ENCODE measurements at regions not wholly inside any gene's neighbourhood (a gene's known extent, or its start where the extent isn't known, plus 50 kb on each side); places are given as distances from the start of the nearest gene placed in this dataset.

DNA sequence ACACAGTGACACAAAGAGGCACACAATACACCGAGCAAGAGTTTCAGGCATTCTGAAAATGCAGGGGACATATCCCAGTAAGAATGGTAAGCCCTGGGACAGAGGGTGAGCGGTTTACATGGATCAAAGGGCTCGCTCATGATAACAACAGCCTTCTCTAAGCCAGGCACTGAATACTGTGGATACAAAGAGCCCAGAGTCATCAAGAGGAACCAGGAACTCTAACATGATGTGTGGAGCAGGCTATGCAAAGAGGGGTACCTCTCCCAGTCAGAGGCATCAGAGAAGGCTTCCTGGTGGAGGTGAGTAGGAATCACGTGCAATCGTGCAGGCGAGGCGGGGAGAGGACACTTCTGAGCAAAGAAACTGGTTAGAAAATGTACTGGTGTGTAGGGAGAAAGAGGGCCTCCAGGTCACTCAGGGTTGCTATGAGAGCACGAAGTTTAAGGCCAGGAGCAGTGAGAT is 76.9 kb upstream of the EEA1 start:
- Histone ChIP-seq H3K4me2 (ENCODE audit: low read length) (no peak overlapping the region), H3K27me3 (ENCODE audit: insufficient read depth, low read length) (no peaks in the 10 kb centered on the region), H3K9me3 (ENCODE audit: insufficient read depth, low read depth, low read length) (no peaks in the 10 kb centered on the region), H4K20me1 (ENCODE audit: insufficient read depth, low read length) (no peaks in the 10 kb centered on the region), H3K4me1 (ENCODE audit: insufficient read depth, low read length) (peaks cover 5% of the 10 kb centered on the region), H3K4me3 (ENCODE audit: insufficient read depth, low read depth, low read length) (no peak overlapping the region), H3K79me2 (ENCODE audit: insufficient read depth, low read length) (no peaks in the 10 kb centered on the region), H3K9ac (ENCODE audit: low read length) (no peak overlapping the region), H3K36me3 (ENCODE audit: insufficient read depth, low read length) (no peaks in the 10 kb centered on the region), H3K27ac (ENCODE audit: low read depth, low read length) (no peak overlapping the region), H2AFZ (ENCODE audit: low read depth, low read length) (no peak overlapping the region)
- Mint-ChIP-seq H3K36me3 (ENCODE audit: low read depth, unreplicated experiment) (no peaks in the 10 kb centered on the region), H3K9me3 (ENCODE audit: unreplicated experiment) (no peaks in the 10 kb centered on the region), H3K4me3 (ENCODE audit: unreplicated experiment) (no peak overlapping the region), H3K27me3 (ENCODE audit: low read depth, unreplicated experiment) (no peaks in the 10 kb centered on the region), H3K27ac (ENCODE audit: unreplicated experiment) (no peak overlapping the region), H3K4me1 (ENCODE audit: low read depth, unreplicated experiment) (peaks cover 3% of the 10 kb centered on the region)
- DNase-seq (ENCODE audit: low read depth), result no peak
- no peak for FAIRE-seq
- TF ChIP-seq CTCF (IDR thresholded peaks at IDR 0.05; ENCODE audit: insufficient read depth, low read depth, low read length) (no peak), EZH2 (IDR thresholded peaks at IDR 0.05; ENCODE audit: insufficient read depth, low read length) (no peak)

DNA sequence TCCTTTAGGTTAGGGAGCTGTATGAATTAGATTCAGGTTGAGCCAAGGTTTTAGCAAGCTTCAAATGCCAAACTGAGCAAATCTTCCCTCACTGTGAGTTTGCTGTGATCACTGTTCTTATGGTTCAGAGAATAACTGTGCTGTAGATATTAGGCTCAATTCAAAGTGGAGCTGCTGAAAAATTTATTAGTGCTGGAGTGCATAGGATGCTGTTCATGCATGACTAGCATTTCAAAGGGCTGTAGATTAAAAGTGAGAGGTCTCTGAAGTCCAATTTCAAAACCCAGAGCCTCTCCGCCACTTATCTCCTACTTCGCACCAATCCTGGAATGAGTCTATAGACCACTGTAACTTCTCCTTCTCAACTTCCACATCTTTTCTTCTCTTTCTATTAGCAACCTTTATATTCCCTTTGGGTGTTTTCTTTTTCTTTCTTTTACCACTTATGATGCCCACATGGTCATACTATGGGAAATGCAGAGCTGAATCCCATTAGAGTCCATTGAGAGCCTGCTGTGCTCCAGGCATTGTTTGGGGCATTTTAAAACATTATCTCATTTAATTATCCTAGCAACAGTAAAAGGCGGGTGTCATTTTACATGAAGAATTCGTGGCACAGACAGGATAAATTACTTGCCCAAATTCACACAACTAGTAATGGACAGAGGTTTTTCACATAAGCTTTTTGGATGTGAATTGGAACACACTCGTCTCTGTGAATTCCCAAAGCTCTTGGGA is 77.5 kb upstream of the EEA1 start:
- H3K27me3 Mint-ChIP-seq (ENCODE audit: low read depth, unreplicated experiment), result no peaks in the 10 kb centered on the region
- H3K27ac ChIP-seq (ENCODE audit: low read depth, low read length), result no peak overlapping the region
- H2AFZ ChIP-seq (ENCODE audit: low read depth, low read length), result no peak overlapping the region
- no peaks in the 10 kb centered on the region for H3K36me3 Mint-ChIP-seq (ENCODE audit: low read depth, unreplicated experiment)
- H3K27ac Mint-ChIP-seq (ENCODE audit: unreplicated experiment), result no peak overlapping the region
- H3K4me1 ChIP-seq (ENCODE audit: insufficient read depth, low read length), result peaks cover 5% of the 10 kb centered on the region
- no peak overlapping the region for H3K4me2 ChIP-seq (ENCODE audit: low read length)
- FAIRE-seq (no peak), DNase-seq (ENCODE audit: low read depth) (no peak)
- no peaks in the 10 kb centered on the region for H3K9me3 Mint-ChIP-seq (ENCODE audit: unreplicated experiment)
- no peaks in the 10 kb centered on the region for H3K27me3 ChIP-seq (ENCODE audit: insufficient read depth, low read length)
- H3K9ac ChIP-seq (ENCODE audit: low read length), result no peak overlapping the region
- H3K79me2 ChIP-seq (ENCODE audit: insufficient read depth, low read length), result no peaks in the 10 kb centered on the region
- H3K36me3 ChIP-seq (ENCODE audit: insufficient read depth, low read length), result no peaks in the 10 kb centered on the region
- no peak for TF ChIP-seq CTCF (IDR thresholded peaks at IDR 0.05; ENCODE audit: insufficient read depth, low read depth, low read length)
- TF ChIP-seq EZH2 (IDR thresholded peaks at IDR 0.05; ENCODE audit: insufficient read depth, low read length), result no peak
- no peak overlapping the region for H3K4me3 Mint-ChIP-seq (ENCODE audit: unreplicated experiment)
- no peaks in the 10 kb centered on the region for H3K9me3 ChIP-seq (ENCODE audit: insufficient read depth, low read depth, low read length)
- H3K4me3 ChIP-seq (ENCODE audit: insufficient read depth, low read depth, low read length), result no peak overlapping the region
- H4K20me1 ChIP-seq (ENCODE audit: insufficient read depth, low read length), result no peaks in the 10 kb centered on the region
- H3K4me1 Mint-ChIP-seq (ENCODE audit: low read depth, unreplicated experiment), result peaks cover 3% of the 10 kb centered on the region

- no peak overlapping the region for H3K9ac ChIP-seq (ENCODE audit: low read length)
- Mint-ChIP-seq H3K4me3 (ENCODE audit: unreplicated experiment) (no peak overlapping the region), H3K27ac (ENCODE audit: unreplicated experiment) (no peak overlapping the region), H3K9me3 (ENCODE audit: unreplicated experiment) (no peaks in the 10 kb centered on the region), H3K4me1 (ENCODE audit: low read depth, unreplicated experiment) (peaks cover 3% of the 10 kb centered on the region), H3K27me3 (ENCODE audit: low read depth, unreplicated experiment) (no peaks in the 10 kb centered on the region), H3K36me3 (ENCODE audit: low read depth, unreplicated experiment) (no peaks in the 10 kb centered on the region)
- peaks cover under 1% of the 10 kb centered on the region for H3K4me1 ChIP-seq (ENCODE audit: insufficient read depth, low read length)
- H3K27me3 ChIP-seq (ENCODE audit: insufficient read depth, low read length), result no peaks in the 10 kb centered on the region
- no peak overlapping the region for H3K4me3 ChIP-seq (ENCODE audit: insufficient read depth, low read depth, low read length)
- no peak for TF ChIP-seq CTCF (IDR thresholded peaks at IDR 0.05; ENCODE audit: insufficient read depth, low read depth, low read length)
- no peaks in the 10 kb centered on the region for H3K9me3 ChIP-seq (ENCODE audit: insufficient read depth, low read depth, low read length)
- no peak overlapping the region for H2AFZ ChIP-seq (ENCODE audit: low read depth, low read length)
- H3K36me3 ChIP-seq (ENCODE audit: insufficient read depth, low read length), result no peaks in the 10 kb centered on the region
- no peak overlapping the region for H3K27ac ChIP-seq (ENCODE audit: low read depth, low read length)
- no peaks in the 10 kb centered on the region for H4K20me1 ChIP-seq (ENCODE audit: insufficient read depth, low read length)
- FAIRE-seq, result no peak
- H3K4me2 ChIP-seq (ENCODE audit: low read length), result no peak overlapping the region
- H3K79me2 ChIP-seq (ENCODE audit: insufficient read depth, low read length), result no peaks in the 10 kb centered on the region
- DNase-seq (ENCODE audit: low read depth), result no peak
These were observed 78.4 kb upstream of the EEA1 start for GRCh38 chr12:93007544-93007943.

All from astrocyte (in vitro differentiated cells and primary cell).